ENCODE measurements at regions not wholly inside any gene's neighbourhood (a gene's known extent, or its start where the extent isn't known, plus 50 kb on each side); places are given as distances from the start of the nearest gene placed in this dataset.

GRCh38 chr3:89699771-89700170 lies 592.4 kb downstream of the EPHA3 start:
- no peak for TF ChIP-seq CHD2 (IDR thresholded peaks at IDR 0.05; ENCODE audit: low read length, partially characterized antibody)
- no peak for TF ChIP-seq NR3C1 (IDR thresholded peaks at IDR 0.05)
- TF ChIP-seq BCL3 (IDR thresholded peaks at IDR 0.05), result no peak
- no peak for TF ChIP-seq MAX (IDR thresholded peaks at IDR 0.05)
- TF ChIP-seq JUN (IDR thresholded peaks at IDR 0.05), result no peak
- TF ChIP-seq POLR2A (IDR thresholded peaks at IDR 0.05; ENCODE audit: low read length), result no peak
- TF ChIP-seq RCOR1 (IDR thresholded peaks at IDR 0.05; ENCODE audit: low read depth, low read length), result no peak
- no peak for TF ChIP-seq CTCF (IDR thresholded peaks at IDR 0.05)
- no peak for TF ChIP-seq CEBPB (IDR thresholded peaks at IDR 0.05)
- TF ChIP-seq EP300 (IDR thresholded peaks at IDR 0.05), result no peak
- TF ChIP-seq POLR2AphosphoS2 (conservative IDR thresholded peaks at IDR 0.05; ENCODE audit: low read length), result no peak
